GM21360 (cell line): ENCODE measurements at regions not wholly inside any gene's neighbourhood (a gene's known extent, or its start where the extent isn't known, plus 50 kb on each side); places are given as distances from the start of the nearest gene placed in this dataset.
"Not testable (repeated sequence)": the region's sequence is repeated elsewhere in the genome, so short reads cannot be mapped to it uniquely, and the experiment has no call there.

Experiments
- ATAC-seq: cut with Tn5 transposase; IDR thresholded peaks from one replicate; pipeline ENCODE4 v1.9.1; 2021; ENCODE audit warnings: mild to moderate bottlenecking, moderate library complexity; ENCODE audit not compliant: unreplicated experiment

DNA sequence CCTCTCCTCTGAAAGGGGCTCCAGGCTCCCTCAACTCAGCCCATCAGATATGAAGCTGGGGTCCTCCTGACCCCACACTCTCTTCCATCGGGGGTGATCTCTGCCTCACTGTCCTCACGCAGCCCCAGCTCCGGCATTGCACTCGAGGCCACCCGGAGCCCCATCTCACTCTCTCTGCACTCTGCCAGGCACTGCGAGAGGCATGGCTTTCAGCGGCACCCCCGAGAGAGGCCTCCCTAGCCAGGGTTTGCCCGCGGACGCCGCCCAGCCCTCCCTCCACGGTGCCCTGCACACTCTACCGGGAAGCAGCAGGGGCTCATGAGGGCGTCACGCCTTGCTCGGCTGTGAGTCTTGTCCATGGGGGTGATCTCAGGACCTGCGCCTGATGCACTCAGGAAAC lies 436.2 kb downstream of the BRD1 start:
- ATAC-seq, result no peak

DNA sequence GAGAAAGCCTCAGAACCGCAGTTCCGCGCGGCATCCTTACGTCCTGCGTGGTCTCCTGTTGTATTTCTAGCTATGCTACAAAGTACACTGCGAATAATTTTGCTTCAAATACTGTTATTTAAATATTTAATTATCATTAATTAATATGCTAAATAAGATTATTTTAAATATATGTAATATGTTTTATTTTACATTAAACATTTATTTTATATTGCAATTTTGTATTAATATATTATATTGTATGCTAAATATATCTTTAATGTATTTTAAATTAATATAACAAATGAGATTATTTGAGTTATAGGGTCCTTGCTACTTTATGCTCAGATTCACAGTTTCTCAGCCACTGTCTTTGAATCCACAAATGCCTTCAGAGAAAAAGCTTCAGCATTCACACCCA lies 436.7 kb downstream of the BRD1 start:
- no peak for ATAC-seq

DNA sequence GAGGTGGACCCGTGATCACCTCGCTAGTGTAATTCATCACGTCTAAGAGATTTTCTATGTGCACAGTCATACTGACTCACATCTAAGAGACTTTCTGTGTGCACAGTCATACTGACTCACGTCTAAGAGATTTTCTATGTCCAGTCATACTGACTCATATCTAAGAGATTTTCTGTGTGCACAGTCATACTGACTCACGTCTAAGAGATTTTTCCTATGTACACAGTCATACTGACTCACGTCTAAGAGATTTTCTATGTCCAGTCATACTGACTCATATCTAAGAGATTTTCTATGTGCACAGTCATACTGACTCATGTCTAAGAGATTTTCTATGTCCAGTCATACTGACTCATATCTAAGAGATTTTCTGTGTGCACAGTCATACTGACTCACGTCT lies 443.8 kb downstream of the BRD1 start:
- not testable (repeated sequence) for ATAC-seq

DNA sequence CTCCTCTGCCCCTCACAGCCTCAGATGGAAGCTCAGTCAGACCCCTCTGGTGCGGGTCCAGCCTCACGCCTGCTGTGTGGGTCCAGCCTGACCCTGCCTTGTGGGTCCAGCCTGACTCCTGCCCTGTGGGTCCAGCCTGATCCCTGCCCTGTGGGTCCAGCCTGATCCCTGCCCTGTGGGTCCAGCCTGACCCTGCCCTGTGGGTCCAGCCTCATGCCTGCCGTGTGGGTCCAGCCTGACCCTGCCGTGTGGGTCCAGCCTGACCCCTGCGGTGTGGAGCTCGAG lies 445.3 kb downstream of the BRD1 start:
- no peak for ATAC-seq

DNA sequence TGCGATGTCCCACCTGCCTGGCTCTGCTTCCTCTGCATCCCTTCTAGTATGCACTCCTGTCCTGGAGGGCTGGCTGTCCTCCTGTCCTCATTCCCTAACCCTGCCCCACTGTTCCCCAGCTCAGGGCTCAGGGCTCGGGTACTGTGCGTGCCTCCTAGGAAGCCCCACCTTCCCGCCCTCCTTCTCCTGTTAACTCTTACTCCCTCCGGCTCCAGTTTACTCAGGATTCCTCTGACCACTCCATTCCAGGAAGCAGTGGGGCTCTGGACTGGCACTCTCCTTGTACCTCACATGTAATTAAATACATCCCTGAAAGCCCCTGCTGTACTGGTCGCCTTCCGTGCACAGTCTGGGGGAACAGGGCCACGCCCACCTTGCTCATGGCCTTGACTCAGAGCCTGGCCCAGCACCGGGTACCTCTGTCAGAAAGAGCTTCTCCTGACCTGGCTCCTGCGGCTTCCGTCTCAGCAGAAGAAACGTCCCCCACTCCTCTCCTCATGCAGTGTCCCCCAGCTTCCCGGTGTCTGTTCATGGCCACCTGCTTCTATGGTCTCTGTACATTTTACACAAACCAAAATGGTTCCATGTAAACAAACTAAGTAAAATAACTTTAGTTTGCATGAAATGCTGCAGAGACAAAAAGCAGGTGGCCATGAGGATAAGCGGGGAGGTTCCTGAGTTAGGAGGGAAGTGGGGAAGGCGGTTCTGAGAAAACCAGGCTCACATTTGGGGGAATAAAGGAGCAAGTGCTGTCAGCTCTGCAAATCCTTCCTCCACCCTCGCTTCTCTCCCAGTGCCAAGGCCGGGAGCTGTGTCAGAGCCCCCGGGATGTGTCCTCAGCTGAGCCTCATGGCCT lies 445.9 kb downstream of the BRD1 start:
- ATAC-seq, result no peak

DNA sequence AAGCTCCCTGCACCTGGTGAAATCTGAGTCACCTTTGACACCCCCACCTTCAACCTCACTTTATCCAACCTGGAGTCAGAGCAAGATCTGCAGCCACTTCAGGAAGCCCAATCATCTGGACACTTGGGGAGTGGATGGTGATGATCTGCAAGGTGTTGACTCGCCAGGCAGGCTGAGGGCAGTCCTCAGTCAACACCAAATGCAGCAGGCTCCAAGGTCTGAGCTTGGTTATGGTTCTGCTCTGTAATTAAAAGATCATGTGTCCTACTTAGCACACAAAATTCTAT lies 446.9 kb downstream of the BRD1 start:
- no peak for ATAC-seq

DNA sequence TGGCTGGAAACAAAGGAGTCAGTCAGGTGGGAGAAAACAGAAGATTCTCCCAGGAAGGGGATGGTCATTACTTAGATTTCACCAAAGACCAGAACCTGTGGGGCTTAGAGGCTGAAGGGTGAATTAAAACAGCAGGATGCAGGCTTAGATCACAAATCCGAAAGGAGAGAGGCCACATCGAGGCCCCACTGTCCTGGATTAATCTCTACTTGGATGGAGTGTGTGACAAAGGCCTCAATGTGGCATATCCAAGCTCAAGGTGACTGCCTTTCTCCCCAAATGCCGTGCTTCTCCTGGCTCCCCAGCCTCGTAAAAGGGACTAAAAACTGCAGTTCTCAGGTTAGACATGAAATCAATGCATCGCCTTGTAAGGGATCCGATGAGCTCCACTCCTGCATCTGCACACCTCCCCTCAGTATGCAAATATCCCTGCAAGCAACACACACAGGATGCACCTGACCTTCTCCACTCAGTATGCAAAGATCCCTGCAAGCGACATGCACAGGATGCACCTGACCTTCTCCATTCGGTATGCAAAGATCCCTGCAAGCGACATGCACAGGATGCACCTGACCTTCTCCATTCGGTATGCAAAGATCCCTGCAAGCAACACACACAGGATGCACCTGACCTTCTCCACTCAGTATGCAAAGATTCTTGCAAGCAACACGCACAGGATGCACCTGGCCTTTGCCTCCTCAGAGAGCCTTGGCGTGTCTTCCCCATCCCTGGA lies 447.4 kb downstream of the BRD1 start:
- ATAC-seq, result no peak

DNA sequence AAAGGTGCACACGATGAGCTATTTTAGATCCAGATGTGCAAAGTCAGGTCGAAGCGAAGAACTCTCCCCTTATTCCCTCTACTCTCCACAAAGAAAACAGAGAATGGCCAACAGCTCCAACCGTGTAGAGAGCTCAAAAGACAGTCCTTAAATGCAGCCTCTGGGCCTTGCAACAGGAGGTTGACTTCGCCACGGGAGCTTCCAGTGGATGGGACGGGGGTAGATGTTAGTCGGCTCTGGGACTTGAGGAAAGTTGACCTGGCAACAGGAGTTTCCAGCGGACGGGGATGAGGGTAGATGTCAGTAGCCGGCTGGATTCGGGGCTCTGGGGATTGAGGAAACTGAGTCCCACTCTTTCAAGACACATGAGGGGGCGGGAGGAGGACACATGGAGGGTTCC lies 450.4 kb downstream of the BRD1 start:
- ATAC-seq, result no peak

DNA sequence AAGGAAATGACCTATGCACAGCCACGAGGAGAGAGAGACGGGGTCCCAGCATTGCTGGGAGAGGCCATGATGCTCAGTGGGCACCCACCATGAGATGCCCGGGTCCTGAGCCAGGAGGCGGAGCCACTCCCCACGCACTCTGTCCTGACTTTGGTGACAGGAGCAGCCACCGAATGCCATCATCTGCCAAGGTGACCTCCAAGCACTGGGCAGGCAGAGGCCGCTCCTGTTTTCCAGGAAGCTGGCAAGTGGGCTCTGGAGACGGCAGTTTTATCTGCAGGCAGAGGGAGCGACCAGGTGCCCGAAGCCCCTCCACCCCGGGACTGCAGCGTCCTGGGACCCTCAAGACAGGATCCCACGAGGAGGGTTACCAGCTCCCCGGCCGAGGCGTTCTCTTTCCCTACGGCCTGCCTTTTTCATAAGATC lies 453.9 kb downstream of the BRD1 start:
- no peak for ATAC-seq

DNA sequence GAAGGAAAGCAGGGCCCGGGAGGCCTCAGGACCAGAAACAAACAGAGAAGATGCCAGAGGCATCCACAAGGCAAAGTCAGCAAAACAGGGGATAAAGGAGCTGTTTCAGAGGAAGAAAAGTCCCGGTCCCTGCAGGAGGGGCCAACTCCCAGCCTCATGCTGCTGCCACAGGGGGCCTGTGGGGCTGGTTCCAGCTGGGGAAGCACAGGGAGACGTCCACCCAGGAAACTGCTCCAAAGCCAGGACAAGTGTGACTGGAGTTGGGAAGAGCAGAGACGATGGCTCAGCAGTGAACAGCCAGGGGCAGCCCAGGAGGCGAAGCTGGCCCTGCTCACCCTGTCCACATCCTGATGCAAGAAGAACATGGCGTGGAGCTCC lies 454.4 kb downstream of the BRD1 start:
- no peak for ATAC-seq

DNA sequence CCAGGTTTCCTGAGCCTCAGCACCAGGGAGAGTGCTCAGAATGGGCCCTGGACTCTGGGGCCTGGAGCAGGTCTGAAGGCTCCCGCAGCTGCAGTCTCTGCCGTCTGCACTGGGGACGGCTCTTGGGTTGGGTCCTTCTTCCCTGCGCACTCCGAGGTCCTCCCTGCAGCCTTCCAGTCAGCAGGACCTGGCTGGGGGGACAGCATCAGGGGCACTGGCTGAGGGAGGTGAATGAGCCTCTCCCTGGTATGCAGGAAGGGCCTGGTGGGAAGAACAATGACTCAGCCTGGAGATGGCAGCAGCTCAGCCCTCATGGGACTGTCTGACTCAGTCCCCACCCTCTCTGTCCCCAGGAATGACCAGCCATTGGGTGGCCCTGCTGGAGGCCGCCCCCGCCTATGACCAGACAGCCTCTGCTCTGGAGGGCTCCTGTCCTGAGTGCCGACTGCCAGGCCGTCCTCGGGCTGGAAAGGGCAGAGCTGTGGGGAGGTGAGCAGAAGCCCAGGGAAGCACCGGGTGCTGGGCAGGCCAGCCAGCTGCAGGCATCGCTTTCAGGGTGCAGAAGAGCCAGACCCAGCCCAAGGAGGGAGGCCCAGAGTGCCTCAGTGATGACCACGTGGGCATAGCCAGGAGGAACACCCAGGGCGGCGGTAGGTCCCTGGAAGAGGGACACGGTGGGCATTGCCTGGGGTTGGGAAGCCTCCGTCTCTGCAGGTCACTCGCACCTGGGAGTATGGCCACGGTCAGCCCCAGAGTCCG lies 455.0 kb downstream of the BRD1 start:
- ATAC-seq, result no peak

DNA sequence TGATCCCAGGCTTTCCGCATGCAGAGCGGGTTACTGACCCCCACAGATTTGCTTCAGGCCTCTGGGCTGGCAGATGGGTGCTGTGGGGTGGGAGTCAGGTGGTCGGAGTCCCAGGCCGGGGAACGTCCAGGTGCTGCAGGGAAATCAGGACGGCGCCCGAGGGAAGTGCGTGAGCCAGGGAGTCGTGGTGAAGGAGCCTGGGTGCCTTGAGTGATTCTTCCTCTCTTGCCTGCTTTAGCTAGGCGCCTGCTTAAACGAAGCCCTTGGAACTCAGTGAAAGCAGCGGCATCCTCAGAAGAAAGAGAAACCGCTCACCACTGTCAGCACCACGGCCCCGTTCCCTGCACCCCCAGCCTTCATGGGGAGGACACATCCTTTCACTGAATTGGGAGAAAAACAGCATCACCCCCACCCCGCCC lies 455.6 kb downstream of the BRD1 start:
- no peak for ATAC-seq

DNA sequence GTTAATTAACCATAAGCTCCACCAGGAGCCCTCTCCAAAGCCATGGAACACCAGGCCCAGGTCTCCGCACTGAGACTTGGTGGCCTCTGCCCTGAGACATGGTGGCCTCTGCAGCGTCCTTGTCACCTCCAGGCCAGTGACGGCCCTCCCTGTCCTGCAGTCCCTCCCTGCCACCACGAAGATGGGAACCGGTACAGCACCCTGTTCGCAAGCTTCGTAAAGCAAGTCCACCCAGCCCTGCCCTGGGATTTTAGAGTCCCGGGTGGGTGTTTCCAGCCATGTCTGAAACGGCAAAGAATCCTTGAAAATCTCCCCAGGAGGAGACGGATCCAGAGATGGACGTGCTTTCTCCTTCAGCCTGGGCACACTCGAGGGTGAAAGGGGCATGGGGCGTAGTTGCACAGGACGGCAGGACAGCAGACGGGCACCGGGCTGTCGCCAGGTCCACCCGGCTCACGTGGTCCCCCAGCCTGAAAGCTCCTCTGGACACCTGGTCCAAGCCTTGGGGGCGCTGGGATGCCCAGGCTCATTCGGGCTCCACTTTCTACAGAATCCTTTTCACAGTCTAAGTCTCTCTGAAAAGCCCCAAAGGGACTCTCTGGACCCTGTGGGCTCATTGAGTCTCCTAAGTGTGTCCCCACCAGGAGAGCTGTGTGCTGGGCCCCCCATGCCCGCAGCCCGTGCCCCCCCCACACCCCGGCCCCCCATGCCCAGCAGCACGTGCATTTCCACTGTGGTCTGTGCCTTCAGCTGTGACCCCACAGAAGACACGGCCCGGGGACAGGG lies 456.2 kb downstream of the BRD1 start:
- ATAC-seq, result no peak

DNA sequence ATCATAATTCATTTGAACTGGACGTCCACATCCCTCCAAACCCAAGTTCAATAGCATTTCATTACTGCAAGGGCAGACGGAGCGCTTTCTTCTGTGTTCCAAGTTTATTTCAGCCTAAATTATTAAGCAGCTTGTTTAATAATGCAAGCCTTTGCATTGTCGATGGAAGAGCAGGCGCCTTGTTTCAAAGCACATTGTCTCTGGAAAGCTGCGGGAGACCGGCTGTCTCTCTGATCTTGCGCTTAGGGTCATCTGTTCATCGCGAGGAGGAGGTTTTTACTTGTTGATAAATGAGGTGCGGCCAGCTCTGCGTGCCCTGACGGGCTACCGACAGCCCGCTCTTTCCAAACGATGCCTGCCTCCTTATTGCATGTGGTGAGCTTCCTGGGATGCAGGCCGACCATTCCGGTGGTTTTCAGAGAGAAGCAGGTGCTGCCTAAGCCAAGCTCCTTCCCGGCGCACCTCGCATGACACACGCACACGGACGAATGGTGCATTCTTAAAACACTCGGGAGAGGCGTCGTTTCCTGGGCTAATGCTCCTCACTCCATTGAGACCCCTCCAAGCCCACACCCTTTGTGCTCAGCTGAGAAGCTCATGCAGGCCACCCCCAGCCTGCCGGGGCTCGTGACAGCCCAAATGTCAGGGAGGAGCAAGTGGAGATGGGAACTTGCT lies 456.9 kb downstream of the BRD1 start:
- ATAC-seq, result no peak

DNA sequence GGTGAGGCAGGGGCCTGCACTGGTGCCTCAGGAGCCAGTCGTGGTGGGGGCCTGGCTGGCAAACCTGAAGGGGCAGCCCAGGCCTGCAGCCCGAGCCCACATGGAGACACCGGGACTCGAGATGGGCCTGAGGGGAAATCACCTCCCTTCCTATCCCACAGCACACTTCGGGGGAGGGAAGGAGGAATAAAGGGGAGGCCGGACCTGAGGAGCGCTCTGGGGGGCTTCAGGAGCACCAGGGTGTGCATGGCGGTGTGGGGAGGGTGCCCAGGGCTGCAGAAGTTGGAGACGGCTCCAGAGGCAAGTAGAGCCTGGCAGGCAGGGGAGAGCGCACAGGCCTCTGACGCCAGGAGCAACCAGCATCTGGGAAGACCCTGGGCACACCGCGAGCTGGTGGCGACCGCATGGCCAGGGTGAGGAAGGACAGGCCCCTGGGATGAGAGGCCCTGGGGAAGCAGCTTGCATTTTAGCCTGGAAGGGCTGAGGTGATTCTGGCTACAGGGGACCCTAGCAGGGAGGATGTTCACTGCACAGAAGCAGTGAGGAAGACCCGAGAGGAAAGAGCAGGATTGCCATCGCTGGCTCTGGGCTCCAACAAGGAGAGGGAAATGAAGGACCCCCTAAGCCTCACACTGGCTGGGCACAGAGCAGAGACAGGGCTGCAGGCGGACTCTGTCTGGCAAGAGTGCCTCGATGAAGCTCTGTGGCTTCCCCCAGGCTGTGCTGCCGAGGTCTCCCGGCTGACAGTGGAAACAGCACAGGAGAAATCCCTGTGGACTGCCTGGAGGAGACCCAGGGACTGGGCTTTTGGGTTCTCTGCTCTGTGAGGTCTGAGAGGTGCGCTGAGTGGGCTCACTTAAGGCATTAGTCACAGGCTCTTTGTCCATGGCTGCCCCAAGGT lies 457.7 kb downstream of the BRD1 start:
- ATAC-seq, result no peak

DNA sequence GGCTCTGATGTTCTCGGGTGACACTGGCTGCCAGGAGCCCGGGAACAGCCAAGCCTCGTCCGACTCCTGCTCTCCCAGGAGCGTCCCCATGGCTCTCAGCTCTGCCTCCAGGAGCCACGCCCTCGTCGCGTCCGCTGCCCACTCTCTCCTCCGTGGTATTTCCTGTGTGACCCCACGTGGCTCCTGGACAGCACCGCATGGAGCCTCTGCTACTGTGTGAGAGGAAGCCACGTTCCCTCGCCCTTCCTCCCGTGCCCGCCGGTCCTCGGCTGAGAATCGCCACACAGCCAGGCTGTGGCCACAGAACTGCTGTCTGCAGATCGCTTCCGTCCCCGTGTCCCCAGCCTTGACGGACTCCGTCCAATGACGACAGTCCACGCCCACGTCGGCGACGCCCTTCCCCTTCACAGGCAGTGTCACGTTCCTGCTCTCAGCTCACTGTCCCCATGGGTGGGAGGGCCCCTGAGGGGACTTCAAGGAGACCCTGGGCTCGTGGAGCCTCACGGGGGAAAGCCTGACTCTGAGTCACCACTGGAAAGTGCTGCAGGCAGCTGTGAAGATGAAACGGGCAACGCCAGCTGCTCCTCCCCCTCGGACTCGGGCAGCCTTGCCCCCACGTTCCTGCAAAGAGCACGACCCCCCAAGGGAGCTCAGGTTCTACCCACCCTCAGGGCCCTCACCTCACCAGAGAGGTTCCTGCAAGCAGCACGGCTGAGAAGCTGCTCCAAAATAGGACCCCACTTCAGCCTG lies 458.5 kb downstream of the BRD1 start:
- ATAC-seq, result no peak

DNA sequence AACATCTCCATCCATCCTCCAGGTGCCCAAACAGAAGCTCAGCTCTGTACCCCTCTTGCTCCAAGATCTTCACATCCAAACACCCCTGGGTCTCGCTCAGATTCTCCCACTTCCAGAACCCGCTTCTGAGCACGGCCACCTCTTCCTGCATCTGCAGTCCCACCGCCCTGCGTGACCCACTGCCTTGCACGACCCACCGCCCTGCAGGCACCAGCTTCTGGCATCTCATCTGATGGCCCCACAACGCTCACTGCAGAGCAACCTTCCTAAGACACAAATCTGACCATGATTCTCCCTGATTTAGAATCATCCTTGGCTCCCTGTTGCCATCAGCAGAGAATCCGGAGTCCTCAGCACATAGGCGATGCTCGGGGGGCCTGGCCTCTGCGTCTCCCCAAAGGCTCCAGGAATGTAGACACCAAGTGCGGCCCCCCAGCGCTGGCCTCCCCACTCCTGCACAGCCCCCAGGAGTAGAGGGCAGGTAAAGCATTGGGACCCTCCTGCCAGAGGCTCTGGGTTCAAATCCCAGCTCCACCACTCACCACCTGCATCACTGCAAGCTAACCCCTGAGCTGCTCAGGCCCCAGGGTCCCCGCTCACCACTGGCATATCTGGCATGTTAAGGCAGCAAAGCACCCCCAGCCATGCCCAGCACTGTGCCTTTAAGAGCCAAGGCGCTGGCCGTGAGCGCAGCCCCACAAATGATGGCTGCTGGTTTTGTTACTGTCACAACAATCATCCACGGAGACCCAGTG lies 459.3 kb downstream of the BRD1 start:
- ATAC-seq, result no peak

DNA sequence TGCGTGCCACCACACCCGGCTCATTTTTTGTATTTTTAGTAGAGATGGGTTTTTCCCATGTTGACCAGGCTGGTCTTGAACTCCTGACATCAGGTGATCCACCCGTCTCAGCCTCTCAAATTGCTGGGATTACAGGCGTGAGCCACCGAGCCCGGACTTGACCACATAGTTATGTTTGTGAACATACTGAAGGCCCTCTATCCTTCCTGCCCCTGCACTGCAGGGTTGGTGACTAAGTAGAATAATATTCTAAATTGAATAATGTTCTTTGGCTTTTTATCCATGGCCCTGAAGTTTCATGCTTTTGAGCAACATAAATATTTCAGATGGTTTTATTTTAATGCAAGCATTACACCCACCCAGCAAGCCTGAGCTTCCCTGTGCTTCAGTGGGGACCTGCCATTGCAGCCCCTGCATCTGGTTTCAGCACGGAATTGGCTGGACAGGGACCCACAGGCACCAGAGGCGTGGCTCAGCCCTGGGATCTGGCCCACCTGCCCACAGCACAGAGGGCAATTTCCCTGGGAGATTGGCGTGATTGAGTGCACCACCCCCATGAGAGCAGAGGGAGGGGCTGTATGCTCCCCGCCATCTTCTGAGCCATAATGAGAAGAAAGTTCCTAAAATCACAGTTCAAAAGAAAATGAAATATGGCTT lies 460.5 kb downstream of the BRD1 start:
- ATAC-seq, result no peak
